GM23248 (cell line): ENCODE measurements at regions not wholly inside any gene's neighbourhood (a gene's known extent, or its start where the extent isn't known, plus 50 kb on each side); places are given as distances from the start of the nearest gene placed in this dataset.

ENCODE experiments used
- DNase-seq: peaks from one replicate; pipeline ENCODE4 v3.0.0-alpha.2; 2015
- H2AFZ ChIP-seq: fragments of 200-600 bp; sonication (generic); 2 replicates; pipeline ENCODE4 v1.6.1; 2016; ENCODE audit warnings: antibody characterized with exemption
- H3F3A ChIP-seq: fragments of 200-600 bp; sonication (generic); 2 replicates; pipeline ENCODE4 v1.6.1; 2016; ENCODE audit warnings: mild to moderate bottlenecking, antibody characterized with exemption, mixed run types; ENCODE audit not compliant: insufficient read depth
- H3K27ac ChIP-seq: fragments of 200-600 bp; sonication (generic); 2 replicates; pipeline ENCODE4 v1.5.1; 2016; ENCODE audit warnings: mild to moderate bottlenecking
- H3K27me3 ChIP-seq: fragments of 200-600 bp; sonication (generic); replicated peaks from 2 replicates; pipeline ENCODE4 v1.6.1; 2016; ENCODE audit warnings: mild to moderate bottlenecking; ENCODE audit not compliant: insufficient read depth
- H3K36me3 ChIP-seq: fragments of 200-600 bp; sonication (generic); 2 replicates; pipeline ENCODE4 v1.6.1; 2016; ENCODE audit warnings: low read depth, mild to moderate bottlenecking
- H3K4me1 ChIP-seq: fragments of 200-600 bp; sonication (generic); 2 replicates; pipeline ENCODE4 v1.6.1; 2016; ENCODE audit warnings: mild to moderate bottlenecking; ENCODE audit not compliant: insufficient read depth
- H3K4me2 ChIP-seq: fragments of 200-600 bp; sonication (generic); one replicate; pipeline ENCODE4 v1.6.1; 2016; ENCODE audit warnings: mild to moderate bottlenecking; ENCODE audit not compliant: unreplicated experiment
- H3K4me3 ChIP-seq: fragments of 200-600 bp; sonication (generic); 2 replicates; pipeline ENCODE4 v1.5.1; 2016; ENCODE audit warnings: mild to moderate bottlenecking
- H3K79me2 ChIP-seq: fragments of 200-600 bp; sonication (generic); 2 replicates; pipeline ENCODE4 v1.6.1; 2016; ENCODE audit warnings: mild to moderate bottlenecking; ENCODE audit not compliant: insufficient read depth
- H3K9ac ChIP-seq: fragments of 200-600 bp; sonication (generic); 2 replicates; pipeline ENCODE4 v1.6.1; 2016; ENCODE audit warnings: mild to moderate bottlenecking
- H3K9me2 ChIP-seq: fragments of 200-600 bp; sonication (generic); 2 replicates; pipeline ENCODE4 v1.6.1; 2016; ENCODE audit warnings: mixed run types, mild to moderate bottlenecking, moderate library complexity; ENCODE audit not compliant: insufficient read depth
- H3K9me3 ChIP-seq: fragments of 200-600 bp; sonication (generic); one replicate; pipeline ENCODE4 v1.6.1; 2017; ENCODE audit warnings: low read depth
- H4K20me1 ChIP-seq: fragments of 200-600 bp; sonication (generic); 2 replicates; pipeline ENCODE4 v1.6.0; 2016; ENCODE audit not compliant: insufficient read depth
- EZH2 ChIP-seq: fragments of 200-600 bp; sonication (generic); IDR thresholded peaks from 2 replicates; pipeline ENCODE4 v1.6.1; 2018; ENCODE audit warnings: antibody characterized with exemption, mild to moderate bottlenecking; ENCODE audit not compliant: insufficient read depth, poor library complexity, severe bottlenecking
- EZH2phosphoT487 ChIP-seq: fragments of 200-600 bp; sonication (generic); IDR thresholded peaks from 2 replicates; pipeline ENCODE4 v1.6.1; 2018; ENCODE audit warnings: antibody characterized with exemption, moderate library complexity, mild to moderate bottlenecking, low read depth; ENCODE audit not compliant: insufficient read depth
- WGBS, 2 experiments: methylation state at CpG; one replicate each; pipeline ENCODE4 v1.1.6; 2015 to 2017; ENCODE audit warnings: low lambda C conversion rate in 2 of 2, low coverage in 1 of 2; ENCODE audit errors: missing lambda C conversion rate in 2 of 2; 5-methylcytosine and 5-hydroxymethylcytosine counted together
- in situ Hi-C: fragments of 300-500 bp; cut with MboI; formaldehyde crosslinking; loops from 2 replicates; pipeline ENCODE4 v1.15.0; 2020

DNA sequence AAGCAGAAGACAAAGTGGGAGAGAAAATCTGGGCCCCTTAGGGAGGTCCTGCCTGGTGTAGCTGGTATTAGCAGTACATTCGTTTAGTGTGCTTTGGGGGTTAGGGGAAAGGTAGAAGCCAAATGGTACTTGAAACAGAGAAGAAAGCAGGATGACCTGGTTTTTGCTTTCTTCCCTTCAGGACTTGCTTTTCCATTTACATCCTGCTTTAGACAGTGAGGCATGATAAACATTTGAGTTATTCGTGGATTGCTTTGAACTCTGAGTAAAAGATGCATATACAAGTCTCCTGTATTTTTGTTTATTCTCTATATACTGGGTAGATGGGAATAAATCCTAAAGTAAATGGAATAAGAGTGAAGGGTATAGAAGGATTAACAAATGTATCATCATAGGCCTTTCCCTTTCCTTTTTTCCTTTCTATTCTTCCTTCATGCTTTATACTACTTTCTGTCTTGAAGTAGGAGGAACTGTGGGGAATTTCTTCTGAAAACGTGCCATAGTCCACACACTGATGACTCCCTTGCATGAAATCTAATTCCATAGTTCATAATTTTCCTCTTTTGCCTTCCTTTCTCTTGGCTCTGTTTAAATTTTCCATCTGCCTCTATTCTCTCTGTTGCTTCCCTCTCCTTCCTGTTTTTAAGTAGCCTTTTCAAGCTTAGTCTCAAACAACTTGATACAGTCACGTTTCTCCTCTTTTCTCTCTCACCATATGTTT, 139.5 kb upstream of the RBMS3 start:
- peak overlapping the region; percentile 44 for H3K27ac ChIP-seq
- H3K9ac ChIP-seq = peak overlapping the region; percentile 25; the same call in 1 of the 2 replicates
- in situ Hi-C loops = no loop called here
- no peak for TF ChIP-seq EZH2
- TF ChIP-seq EZH2phosphoT487 = no peak
- no peaks in the 10 kb centered on the region for H3K27me3 ChIP-seq
- 10 to 13% methylated on average over 4 of the region's 4 CpGs for WGBS, 2 experiments
- peaks cover 11% of the 10 kb centered on the region for H3F3A ChIP-seq
- H3K9me2 ChIP-seq = no peaks in the 10 kb centered on the region
- no peaks in the 10 kb centered on the region for H3K36me3 ChIP-seq
- peaks cover 26% of the 10 kb centered on the region for H3K4me1 ChIP-seq
- H3K4me3 ChIP-seq = peak overlapping the region; percentile 23
- H3K9me3 ChIP-seq = no peaks in the 10 kb centered on the region
- H3K79me2 ChIP-seq = no peaks in the 10 kb centered on the region
- H4K20me1 ChIP-seq = no peaks in the 10 kb centered on the region
- peak overlapping the region; percentile 32 for H3K4me2 ChIP-seq
- DNase-seq = peak; percentile 24
- H2AFZ ChIP-seq = peak overlapping the region; percentile 93

GRCh38 chr3:29141918-29142275, 139.0 kb upstream of the RBMS3 start:
- peak overlapping the region; percentile 32 for H3K4me2 ChIP-seq
- peak overlapping the region; percentile 25; the same call in 1 of the 2 replicates for H3K9ac ChIP-seq
- H3K9me2 ChIP-seq = no peaks in the 10 kb centered on the region
- H3K27me3 ChIP-seq = no peaks in the 10 kb centered on the region
- TF ChIP-seq EZH2 = no peak
- TF ChIP-seq EZH2phosphoT487 = no peak
- no peak for DNase-seq
- H4K20me1 ChIP-seq = no peaks in the 10 kb centered on the region
- in situ Hi-C loops = no loop called here
- peaks cover 11% of the 10 kb centered on the region for H3F3A ChIP-seq
- peaks cover 26% of the 10 kb centered on the region for H3K4me1 ChIP-seq
- no peaks in the 10 kb centered on the region for H3K79me2 ChIP-seq
- no peaks in the 10 kb centered on the region for H3K36me3 ChIP-seq
- H3K9me3 ChIP-seq = no peaks in the 10 kb centered on the region
- H3K4me3 ChIP-seq = no peak overlapping the region
- WGBS, 2 experiments = 30 to 40% methylated on average over 2 of the region's 2 CpGs
- H2AFZ ChIP-seq = peak overlapping the region; percentile 93
- H3K27ac ChIP-seq = peak overlapping the region; percentile 44

- no peak for DNase-seq
- no peaks in the 10 kb centered on the region for H4K20me1 ChIP-seq
- no peaks in the 10 kb centered on the region for H3K36me3 ChIP-seq
- H3K4me1 ChIP-seq = peaks cover 26% of the 10 kb centered on the region
- no peak for TF ChIP-seq EZH2phosphoT487
- TF ChIP-seq EZH2 = no peak
- H3K4me3 ChIP-seq = no peak overlapping the region
- H3K9me2 ChIP-seq = no peaks in the 10 kb centered on the region
- no peaks in the 10 kb centered on the region for H3K79me2 ChIP-seq
- H3K27ac ChIP-seq = no peak overlapping the region
- no peaks in the 10 kb centered on the region for H3K9me3 ChIP-seq
- H3K9ac ChIP-seq = no peak overlapping the region
- in situ Hi-C loops = no loop called here
- no peaks in the 10 kb centered on the region for H3K27me3 ChIP-seq
- WGBS, 2 experiments = 93 to 96% methylated on average over 3 of the region's 3 CpGs
- H3F3A ChIP-seq = peaks cover 11% of the 10 kb centered on the region
- H3K4me2 ChIP-seq = no peak overlapping the region
- no peak overlapping the region for H2AFZ ChIP-seq
Observed at GRCh38 chr3:29143151-29143550, 137.7 kb upstream of the RBMS3 start.

- H3K9me2 ChIP-seq = no peaks in the 10 kb centered on the region
- H3K4me2 ChIP-seq = no peak overlapping the region
- H3K4me1 ChIP-seq = peaks cover 26% of the 10 kb centered on the region
- in situ Hi-C loops = no loop called here
- no peak overlapping the region for H3K27ac ChIP-seq
- H3K79me2 ChIP-seq = no peaks in the 10 kb centered on the region
- H2AFZ ChIP-seq = no peak overlapping the region
- H3K9me3 ChIP-seq = no peaks in the 10 kb centered on the region
- WGBS, 2 experiments = 50 to 56% methylated on average over 3 of the region's 3 CpGs
- H3K27me3 ChIP-seq = no peaks in the 10 kb centered on the region
- no peak overlapping the region for H3K9ac ChIP-seq
- DNase-seq = no peak
- TF ChIP-seq EZH2phosphoT487 = no peak
- no peak for TF ChIP-seq EZH2
- H3F3A ChIP-seq = peaks cover 11% of the 10 kb centered on the region
- no peak overlapping the region for H3K4me3 ChIP-seq
- H4K20me1 ChIP-seq = no peaks in the 10 kb centered on the region
- no peaks in the 10 kb centered on the region for H3K36me3 ChIP-seq
Observed at GRCh38 chr3:29144361-29144760, 136.5 kb upstream of the RBMS3 start.

GRCh38 chr3:29144807-29145206, 136.1 kb upstream of the RBMS3 start:
- no peaks in the 10 kb centered on the region for H3K79me2 ChIP-seq
- no peak overlapping the region for H3K27ac ChIP-seq
- no peaks in the 10 kb centered on the region for H3K9me2 ChIP-seq
- H3K9ac ChIP-seq = no peak overlapping the region
- no peaks in the 10 kb centered on the region for H3K9me3 ChIP-seq
- peak overlapping the region; percentile 50 for H3K4me2 ChIP-seq
- DNase-seq = peak; percentile 61
- H3F3A ChIP-seq = peaks cover 11% of the 10 kb centered on the region
- H3K4me1 ChIP-seq = peaks cover 26% of the 10 kb centered on the region
- WGBS, 2 experiments = 10 to 29% methylated on average over 4 of the region's 4 CpGs
- in situ Hi-C loops = no loop called here
- TF ChIP-seq EZH2phosphoT487 (no peak), EZH2 (no peak)
- H3K27me3 ChIP-seq = no peaks in the 10 kb centered on the region
- no peaks in the 10 kb centered on the region for H3K36me3 ChIP-seq
- no peaks in the 10 kb centered on the region for H4K20me1 ChIP-seq
- H3K4me3 ChIP-seq = no peak overlapping the region
- H2AFZ ChIP-seq = peak overlapping the region; percentile 46; the same call in 1 of the 2 replicates
